Esophagus squamous epithelium (tissue), 5 donors: ENCODE measurements at regions not wholly inside any gene's neighbourhood (a gene's known extent, or its start where the extent isn't known, plus 50 kb on each side); places are given as distances from the start of the nearest gene placed in this dataset.

Experiments
- DNase-seq: peaks from one replicate; lab custom pipeline; 2025; lab: John Stamatoyannopoulos, UW
- H3K27ac ChIP-seq, 4 donors: fragments of 200-600 bp; sonication (generic); one replicate each; pipeline ENCODE4 v1.5.1; 2016 to 2019; ENCODE audit warnings: mild to moderate bottlenecking in 1 of 4
- H3K27me3 ChIP-seq, 4 donors: fragments of 200-600 bp; sonication (generic); 1 replicate in 3 of 4; 2 replicates in 1 of 4; pipeline versions ENCODE4 v1.5.1 to v1.6.0; 2017 to 2021; ENCODE audit warnings: antibody characterized with exemption in 1 of 4
- H3K36me3 ChIP-seq, 3 donors: fragments of 200-600 bp; sonication (generic); one replicate each; pipeline ENCODE4 v1.5.1; 2016 to 2019
- H3K4me1 ChIP-seq, 3 donors: fragments of 200-600 bp; sonication (generic); one replicate each; pipeline ENCODE4 v1.5.1; 2017 to 2019
- H3K4me3 ChIP-seq, 4 donors: fragments of 200-600 bp; sonication (generic); 1 replicate in 3 of 4; 2 replicates in 1 of 4; pipeline ENCODE4 v1.5.1; 2016 to 2019; ENCODE audit warnings: mild to moderate bottlenecking in 2 of 4, moderate library complexity in 1 of 4
- H3K9me3 ChIP-seq, 3 donors: fragments of 200-600 bp; sonication (generic); one replicate each; pipeline ENCODE4 v1.5.1; 2016 to 2019
- CTCF ChIP-seq, 6 experiments: fragments of 450-650 bp in 4 of 6; fragments of 200-600 bp in 2 of 6; sonication (generic) in 2 of 6; IDR thresholded peaks; one replicate each; pipeline ENCODE4 v1.5.1; 2016 to 2019; ENCODE audit warnings: antibody characterized with exemption in 6 of 6, mild to moderate bottlenecking in 4 of 6, moderate library complexity in 4 of 6
- POLR2A ChIP-seq, 4 donors: fragments of 450-650 bp; IDR thresholded peaks; one replicate each; pipeline ENCODE4 v1.6.1; 2017; ENCODE audit warnings: antibody characterized with exemption in 4 of 4, mild to moderate bottlenecking in 4 of 4, moderate library complexity in 3 of 4
- WGBS, 2 donors: methylation state at CpG; one replicate each; pipeline ENCODE4 v1.1.5; 2018; 5-methylcytosine and 5-hydroxymethylcytosine counted together
- intact Hi-C: fragments of 100-400 bp; cut with DNase I; formaldehyde crosslinking; loops from one replicate; pipeline ENCODE4 v1.15.0; 2022
- donor health status: DM: yes; HTN: yes; CAD: no.

GRCh38 chr9:129285382-129285781 lies 107.3 kb upstream of the IER5L start:
- DNase-seq = no peak
- H3K9me3 ChIP-seq = no peaks in the 10 kb centered on the region
- H3K4me3 ChIP-seq = no peak overlapping the region
- no peaks in the 10 kb centered on the region for H3K36me3 ChIP-seq
- no peak overlapping the region for H3K27ac ChIP-seq
- intact Hi-C loops = no loop called here
- TF ChIP-seq POLR2A (IDR thresholded peaks at IDR 0.05) (no peak), CTCF (IDR thresholded peaks at IDR 0.05) (no peak)
- H3K4me1 ChIP-seq = peaks cover 0 to 30% (median 14%) of the 10 kb centered on the region in 3 donors
- no peaks in the 10 kb centered on the region for H3K27me3 ChIP-seq
- 82 to 92% methylated on average over 7 of the region's 7 CpGs for WGBS, 2 donors

- no peak overlapping the region for H3K4me3 ChIP-seq
- no peaks in the 10 kb centered on the region for H3K36me3 ChIP-seq
- peaks cover 0 to 30% (median 14%) of the 10 kb centered on the region in 3 donors for H3K4me1 ChIP-seq
- H3K27me3 ChIP-seq = no peaks in the 10 kb centered on the region
- no peaks in the 10 kb centered on the region for H3K9me3 ChIP-seq
- TF ChIP-seq CTCF (IDR thresholded peaks at IDR 0.05) = no peak
- TF ChIP-seq POLR2A (IDR thresholded peaks at IDR 0.05) = no peak
- WGBS, 2 donors = 91 to 97% methylated on average over 6 to 8 of the region's 14 CpGs
- no peak for DNase-seq
- intact Hi-C loops = no loop called here
- H3K27ac ChIP-seq = no peak overlapping the region
Measured at GRCh38 chr9:129284607-129285291, 106.7 kb upstream of the IER5L start.

- DNase-seq = no peak
- H3K4me3 ChIP-seq = peak overlapping the region in 3 of 4 donors; percentile 45 to 57 (median 47)
- H3K4me1 ChIP-seq = peaks cover 2 to 34% (median 14%) of the 10 kb centered on the region in 3 donors
- intact Hi-C loops = no loop called here
- no peak overlapping the region for H3K27ac ChIP-seq
- WGBS, 2 donors = 92 to 95% methylated on average over 4 to 16 of the region's 28 CpGs
- TF ChIP-seq CTCF (IDR thresholded peaks at IDR 0.05) = no peak
- TF ChIP-seq POLR2A (IDR thresholded peaks at IDR 0.05) = no peak
- H3K27me3 ChIP-seq = no peaks in the 10 kb centered on the region
- no peaks in the 10 kb centered on the region for H3K9me3 ChIP-seq
- H3K36me3 ChIP-seq = no peaks in the 10 kb centered on the region
Measured at GRCh38 chr9:129283705-129284606, 105.9 kb upstream of the IER5L start.

GRCh38 chr9:129283291-129283691 lies 105.2 kb upstream of the IER5L start:
- peaks cover 6 to 40% (median 14%) of the 10 kb centered on the region in 3 donors for H3K4me1 ChIP-seq
- peak overlapping the region in 3 of 4 donors; percentile 45 to 57 (median 47) for H3K4me3 ChIP-seq
- no peak for DNase-seq
- intact Hi-C loops = no loop called here
- H3K27me3 ChIP-seq = no peaks in the 10 kb centered on the region
- no peaks in the 10 kb centered on the region for H3K9me3 ChIP-seq
- no peaks in the 10 kb centered on the region for H3K36me3 ChIP-seq
- WGBS, 2 donors = 66 to 93% methylated on average over 3 to 4 of the region's 7 CpGs
- H3K27ac ChIP-seq = peak overlapping the region in 3 of 4 donors; percentile 2 to 68 (median 43)
- TF ChIP-seq CTCF (IDR thresholded peaks at IDR 0.05) (no peak), POLR2A (IDR thresholded peaks at IDR 0.05) (no peak)
